ENCODE measurements at regions not wholly inside any gene's neighbourhood (a gene's known extent, or its start where the extent isn't known, plus 50 kb on each side); places are given as distances from the start of the nearest gene placed in this dataset.
A peak's percentile ranks its signal among the peaks of the same experiment; 100 is the strongest.

DNA sequence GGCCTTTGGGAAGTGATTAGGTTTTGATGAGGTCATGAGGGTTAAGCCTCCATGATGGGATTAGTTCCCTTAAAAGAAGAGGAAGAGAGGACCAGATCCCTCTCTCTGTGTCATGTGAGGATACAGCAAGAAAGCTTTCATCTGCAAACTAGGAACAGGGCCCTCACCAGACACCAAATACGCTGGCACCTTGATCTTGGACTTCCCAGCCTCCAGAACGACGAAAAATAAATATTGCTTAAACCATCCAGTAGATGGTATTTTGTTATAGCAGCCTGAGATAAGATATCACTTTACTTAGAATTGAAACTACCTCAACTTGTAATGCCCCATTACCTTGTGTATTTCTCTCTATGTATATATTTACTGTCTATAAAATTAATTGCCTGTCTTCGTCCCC lies 65.4 kb upstream of the NNAT start:
- DNase-seq, result no peak

DNA sequence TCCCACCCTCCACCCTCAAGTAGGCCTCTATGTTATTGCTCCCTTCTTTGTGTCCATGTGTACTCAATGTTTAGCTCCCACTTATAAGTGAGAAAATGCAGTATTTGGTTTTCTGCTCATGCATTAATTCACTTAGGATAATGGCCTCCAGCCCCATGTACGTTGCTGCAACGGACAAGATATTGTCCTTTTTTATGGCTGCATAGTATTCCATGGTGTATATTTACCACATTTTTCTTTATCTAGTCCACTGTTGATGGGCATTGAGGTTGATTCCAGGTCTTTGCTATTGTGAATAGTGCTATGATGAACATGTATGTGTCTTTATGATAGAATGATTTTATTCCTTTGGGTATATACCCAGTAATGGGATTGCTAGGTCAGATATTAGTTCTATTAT lies 64.1 kb upstream of the NNAT start:
- no peak for DNase-seq

DNA sequence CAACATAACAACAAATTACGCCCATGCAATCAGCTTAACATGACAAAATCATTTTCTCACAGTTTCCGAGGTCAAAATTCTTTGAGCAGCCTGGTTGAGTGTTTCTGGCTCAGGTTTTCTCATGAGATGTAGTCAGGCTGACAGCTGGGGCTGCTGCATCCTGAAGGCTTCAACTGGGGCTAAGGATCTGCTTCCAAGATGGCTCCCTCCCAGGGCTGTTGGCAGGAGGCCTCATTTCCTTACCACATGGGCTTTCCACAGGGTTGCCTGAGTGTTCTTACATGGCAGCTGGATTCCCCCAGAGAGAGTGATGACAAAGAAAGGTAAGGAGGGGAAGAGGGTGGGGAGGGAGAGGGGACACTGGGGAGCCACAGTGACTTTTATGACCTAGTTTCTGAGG lies 63.1 kb upstream of the NNAT start:
- DNase-seq, result peak in 4 of 51 donors; percentile 7 to 29 (median 10)

DNA sequence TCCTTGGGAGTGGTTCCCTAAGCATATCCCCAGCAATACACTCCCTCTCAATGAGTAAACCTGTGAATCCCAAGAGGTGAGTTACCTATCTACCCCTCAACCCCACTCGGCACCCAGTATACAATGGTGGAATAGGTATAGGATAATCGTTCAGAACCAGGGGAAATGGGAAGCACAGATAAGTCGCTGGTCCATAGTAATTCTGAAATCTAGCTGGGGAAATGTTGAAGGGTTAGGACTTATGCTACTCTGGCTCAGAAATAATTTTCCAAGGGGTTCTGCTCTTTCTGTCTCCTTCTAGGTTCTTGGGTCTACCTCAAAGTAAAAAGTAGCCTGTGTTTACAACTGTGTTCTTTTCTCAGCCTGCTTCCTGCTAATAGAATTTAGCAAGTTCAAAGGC lies 62.3 kb upstream of the NNAT start:
- DNase-seq, result no peak

DNA sequence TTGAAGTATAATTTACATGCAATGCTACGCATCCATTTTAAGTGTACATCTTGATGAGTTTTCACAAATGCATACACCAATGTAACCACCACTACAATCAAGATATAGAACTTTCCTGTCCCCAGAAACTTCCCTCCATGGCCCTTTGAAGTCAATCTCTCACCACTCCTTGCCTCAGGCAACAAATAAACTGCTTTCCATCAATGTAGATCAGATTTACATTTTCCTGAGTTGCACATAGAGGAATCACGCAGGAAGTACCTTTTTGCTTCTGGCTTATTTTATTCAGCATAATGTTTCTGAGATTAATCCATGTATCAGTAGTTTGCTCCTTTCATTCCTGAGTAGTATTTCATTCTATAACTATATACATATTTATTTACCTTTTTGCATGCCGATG lies 59.6 kb upstream of the NNAT start:
- no peak for DNase-seq

DNA sequence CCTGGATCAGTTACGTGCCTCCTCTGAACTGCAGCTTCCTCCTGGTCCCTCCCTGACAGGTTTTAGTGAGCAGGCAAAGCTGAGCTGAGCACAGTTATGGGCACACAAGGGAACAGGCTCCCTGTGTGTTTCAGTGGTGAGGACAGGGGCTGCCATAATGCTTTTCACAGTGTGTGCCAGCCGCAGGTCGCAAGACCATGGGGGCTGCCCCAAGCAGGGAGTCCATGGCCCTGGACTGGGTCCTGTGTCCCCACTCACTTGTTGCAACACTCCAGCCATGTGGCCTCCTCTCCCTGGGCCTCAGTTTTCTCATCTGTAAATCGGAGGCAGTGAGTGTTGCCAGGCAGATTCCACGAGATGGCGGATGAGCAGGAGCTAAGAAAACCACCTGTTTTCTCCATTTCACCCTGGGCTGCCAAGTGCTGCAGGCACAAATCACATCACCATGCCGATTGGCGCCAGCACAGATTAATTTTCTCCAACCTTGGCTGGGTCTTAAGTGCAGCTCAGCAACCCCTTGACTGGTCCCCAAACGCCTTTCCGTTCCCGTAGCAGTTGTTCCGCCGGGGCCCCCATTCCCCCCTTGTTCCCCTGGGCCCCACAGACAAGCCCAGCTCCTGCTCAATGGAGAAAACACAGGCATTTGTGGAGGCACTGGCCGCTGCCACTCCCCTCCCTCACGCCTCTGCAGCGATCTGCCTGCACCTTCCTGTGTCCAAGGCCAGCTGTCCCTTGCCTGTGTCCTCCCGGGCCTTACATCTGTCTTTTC lies 57.1 kb upstream of the NNAT start:
- no peak for DNase-seq

DNA sequence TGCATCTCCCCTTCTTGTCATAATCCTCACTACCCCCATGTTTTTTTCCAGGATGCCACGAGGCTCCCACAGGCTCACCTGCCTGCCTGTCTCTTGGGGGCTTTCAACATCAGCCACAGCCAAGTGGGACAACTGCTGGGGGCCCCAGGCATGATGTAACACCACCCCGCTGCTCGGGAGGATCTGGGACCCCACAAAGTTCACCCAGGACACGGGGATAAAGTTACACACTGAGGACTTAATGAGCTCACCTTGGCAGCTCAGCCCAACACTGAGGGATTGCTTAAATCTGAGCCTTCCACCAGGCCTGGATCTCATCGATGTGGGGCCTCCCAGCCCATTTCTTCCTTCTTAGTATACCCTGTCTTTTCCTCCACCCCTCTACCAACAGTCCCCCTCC lies 56.4 kb upstream of the NNAT start:
- no peak for DNase-seq

Measured in hypothalamus (tissue), 51 donors.